HG02623 (cell line): ENCODE measurements at regions not wholly inside any gene's neighbourhood (a gene's known extent, or its start where the extent isn't known, plus 50 kb on each side); places are given as distances from the start of the nearest gene placed in this dataset.

Experiments used
- ATAC-seq: cut with Tn5 transposase; IDR thresholded peaks from one replicate; pipeline ENCODE4 v1.9.1; 2021; ENCODE audit warnings: moderate library complexity; ENCODE audit not compliant: unreplicated experiment

DNA sequence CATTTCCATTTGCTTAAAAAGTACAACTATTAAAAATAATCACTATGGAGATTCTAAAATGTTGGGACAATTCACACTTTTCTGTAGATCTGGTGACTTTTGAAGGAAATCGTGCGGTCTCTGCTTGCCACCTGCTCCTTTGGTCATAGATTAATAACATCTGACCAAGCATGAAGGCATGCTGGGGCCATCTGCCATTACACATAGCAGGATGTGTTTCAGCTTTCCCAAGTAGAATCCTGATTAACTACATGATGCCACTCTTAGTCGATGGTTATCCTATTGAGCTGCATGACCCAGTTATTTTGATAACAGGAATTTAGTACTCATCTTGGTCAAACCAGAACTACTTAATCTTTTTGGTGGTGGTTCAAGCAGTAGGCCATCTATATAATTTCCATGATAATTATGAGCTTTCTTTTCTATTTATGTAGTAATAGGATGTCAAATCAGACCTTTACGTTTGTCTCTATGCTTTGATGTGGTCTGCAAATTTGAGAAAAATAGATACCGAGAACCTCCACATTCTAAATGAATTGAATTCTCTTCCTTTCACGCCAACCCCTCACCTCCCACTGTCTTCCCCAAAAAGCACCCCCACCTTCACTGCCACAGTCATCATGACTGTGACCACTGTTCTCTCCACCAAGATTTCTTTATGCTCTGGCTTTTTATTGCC lies 158.1 kb downstream of the DIPK2A start:
- no peak for ATAC-seq

DNA sequence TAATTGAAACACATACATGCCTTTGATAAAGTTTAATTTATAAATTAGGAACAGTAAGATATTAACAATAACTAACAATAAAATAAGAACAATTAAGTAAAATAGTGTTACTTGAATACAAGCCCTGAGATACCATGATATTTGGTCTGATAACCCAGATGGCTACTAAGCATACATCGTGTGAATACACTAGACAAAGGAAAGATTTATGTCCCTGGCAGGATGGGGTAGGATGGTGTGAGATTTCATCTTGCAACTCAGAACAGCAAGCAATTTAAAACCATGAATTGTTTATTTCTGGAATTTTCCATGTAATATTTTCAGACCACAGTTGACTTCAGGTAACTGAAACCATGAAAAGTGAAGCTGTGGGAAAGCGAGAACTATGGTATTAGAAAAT lies 169.5 kb downstream of the DIPK2A start:
- ATAC-seq: no peak

DNA sequence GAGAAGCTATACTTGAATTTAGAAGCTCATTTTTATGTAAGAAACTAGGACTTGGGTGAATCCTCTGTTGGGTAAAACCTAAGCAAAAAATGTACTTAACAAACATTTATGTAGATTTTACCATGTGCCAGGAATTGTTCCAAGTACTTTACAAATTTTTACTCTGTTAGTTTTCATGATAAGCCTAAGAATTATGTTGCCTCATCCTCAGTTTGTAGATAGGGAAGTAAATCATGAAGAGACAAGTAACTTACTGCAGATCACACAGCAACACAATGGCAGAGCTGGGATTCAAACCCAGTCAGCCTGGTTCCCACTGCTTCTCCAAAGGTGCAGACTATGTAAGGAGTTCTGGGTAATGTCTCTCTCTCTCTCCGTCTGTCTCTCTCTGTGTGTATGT lies 169.9 kb downstream of the DIPK2A start:
- no peak for ATAC-seq

DNA sequence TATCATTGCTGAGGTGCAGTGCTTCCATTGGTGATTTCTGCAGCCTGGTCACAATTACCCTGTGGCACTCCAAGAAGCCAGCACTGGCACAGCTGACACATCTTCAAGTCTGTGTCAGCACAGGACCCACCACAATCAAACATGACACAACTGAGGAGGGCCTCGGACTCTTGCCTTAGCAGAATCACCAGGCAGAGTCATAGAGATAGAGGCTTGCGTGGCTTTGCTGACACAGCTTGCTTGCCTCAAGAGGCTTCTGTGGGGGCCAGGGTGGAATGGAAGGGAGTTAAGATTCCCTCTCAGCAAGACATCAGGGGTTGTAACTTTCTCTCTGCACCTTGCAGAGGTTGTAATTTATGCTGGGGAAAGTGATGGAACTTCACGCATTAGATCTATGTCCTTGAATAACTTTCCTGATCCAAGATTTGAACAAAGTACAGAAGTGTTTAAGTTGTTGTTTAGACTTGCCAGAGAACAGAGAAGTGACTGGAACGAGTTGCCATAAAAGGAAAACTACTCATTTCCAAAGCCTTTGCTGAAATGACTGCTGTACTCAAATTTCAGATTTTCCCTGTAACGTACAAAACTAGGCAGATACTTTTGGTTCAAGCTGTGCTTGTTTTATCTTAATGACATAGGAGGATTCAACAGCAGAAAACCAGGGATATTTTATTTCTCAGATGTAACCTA lies 170.7 kb downstream of the DIPK2A start:
- no peak for ATAC-seq

DNA sequence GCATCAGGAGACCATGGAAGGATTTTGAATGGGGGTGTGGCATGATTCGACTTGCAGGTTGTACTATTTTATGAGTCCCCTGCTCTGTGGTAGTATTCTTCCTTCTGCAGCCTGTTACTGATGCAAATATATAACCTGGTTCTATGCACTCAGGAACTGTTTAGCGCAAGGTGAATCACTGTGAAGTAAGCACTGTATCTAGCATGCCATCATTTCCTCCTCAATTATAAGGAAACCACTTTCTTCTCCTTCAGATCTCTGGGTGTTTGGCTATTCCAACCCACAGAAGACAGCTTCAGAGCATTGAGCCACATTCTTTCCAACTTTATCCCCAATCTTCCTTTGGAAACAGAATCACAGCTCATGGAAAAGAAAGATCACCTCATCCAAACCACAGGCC lies 176.7 kb downstream of the DIPK2A start:
- ATAC-seq: no peak

DNA sequence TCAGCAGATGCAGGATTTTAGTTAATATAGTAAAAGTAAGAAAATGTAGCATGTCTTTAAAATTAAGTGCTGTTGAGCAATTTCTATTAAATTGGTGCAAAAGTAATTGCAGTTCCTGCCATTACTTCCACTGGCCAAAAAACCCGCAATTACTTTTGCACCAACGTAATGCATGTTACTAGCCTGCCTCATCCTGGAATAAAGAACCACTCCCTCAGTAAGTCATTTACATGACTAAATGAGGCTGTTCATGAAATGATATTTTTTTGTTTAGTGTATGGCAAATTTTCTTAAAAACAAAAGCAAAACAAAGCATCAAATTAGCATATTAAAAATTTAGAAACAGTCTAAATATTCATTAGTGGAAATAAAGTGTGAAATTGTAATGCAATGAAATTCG lies 180.4 kb downstream of the DIPK2A start:
- ATAC-seq: no peak

- ATAC-seq: no peak
Observed at GRCh38 chr3:144160627-144161026, 189.0 kb downstream of the DIPK2A start.

- ATAC-seq: no peak
Observed at GRCh38 chr3:144162042-144162441, 190.4 kb downstream of the DIPK2A start.

DNA sequence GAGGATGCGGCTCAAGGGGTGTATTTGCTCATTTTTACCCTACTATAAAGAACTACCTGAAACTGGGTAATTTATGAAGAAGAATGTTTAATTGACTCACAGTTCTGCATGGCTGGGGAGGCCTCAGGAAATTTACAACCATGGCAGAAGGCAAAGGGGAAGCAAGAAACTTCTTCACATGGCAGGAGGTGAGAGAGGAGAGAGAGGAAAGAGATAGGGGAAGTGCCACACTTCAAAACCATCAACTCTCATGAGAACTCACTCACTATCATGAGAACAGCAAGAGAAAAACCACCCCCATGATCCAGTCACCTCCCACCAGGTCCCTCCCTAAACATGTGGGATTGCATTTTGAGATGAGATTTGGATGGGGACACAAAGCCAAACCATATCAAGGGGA lies 192.7 kb downstream of the DIPK2A start:
- no peak for ATAC-seq

DNA sequence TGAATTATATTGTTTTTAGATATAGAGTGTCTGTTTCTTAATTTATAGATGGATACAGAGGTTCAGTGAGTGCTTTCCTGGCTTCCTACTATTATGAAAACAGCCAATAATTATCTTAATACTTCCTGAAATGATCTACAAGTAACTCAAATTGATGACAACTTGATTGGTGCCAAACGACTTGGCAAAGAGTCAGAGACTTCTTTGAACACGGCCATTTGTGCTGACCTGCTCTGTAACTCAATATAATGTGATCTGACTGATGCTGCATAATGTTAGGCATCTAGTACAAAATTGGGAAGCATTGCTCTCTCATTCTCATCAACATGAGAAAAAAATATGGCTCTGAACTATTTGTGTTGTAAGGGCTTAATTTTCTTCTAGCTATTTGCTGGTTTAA lies 193.9 kb downstream of the DIPK2A start:
- ATAC-seq: no peak

GRCh38 chr3:144167634-144168033 lies 196.0 kb downstream of the DIPK2A start:
- ATAC-seq: no peak

GRCh38 chr3:144173491-144173890 lies 201.9 kb downstream of the DIPK2A start:
- ATAC-seq: no peak

DNA sequence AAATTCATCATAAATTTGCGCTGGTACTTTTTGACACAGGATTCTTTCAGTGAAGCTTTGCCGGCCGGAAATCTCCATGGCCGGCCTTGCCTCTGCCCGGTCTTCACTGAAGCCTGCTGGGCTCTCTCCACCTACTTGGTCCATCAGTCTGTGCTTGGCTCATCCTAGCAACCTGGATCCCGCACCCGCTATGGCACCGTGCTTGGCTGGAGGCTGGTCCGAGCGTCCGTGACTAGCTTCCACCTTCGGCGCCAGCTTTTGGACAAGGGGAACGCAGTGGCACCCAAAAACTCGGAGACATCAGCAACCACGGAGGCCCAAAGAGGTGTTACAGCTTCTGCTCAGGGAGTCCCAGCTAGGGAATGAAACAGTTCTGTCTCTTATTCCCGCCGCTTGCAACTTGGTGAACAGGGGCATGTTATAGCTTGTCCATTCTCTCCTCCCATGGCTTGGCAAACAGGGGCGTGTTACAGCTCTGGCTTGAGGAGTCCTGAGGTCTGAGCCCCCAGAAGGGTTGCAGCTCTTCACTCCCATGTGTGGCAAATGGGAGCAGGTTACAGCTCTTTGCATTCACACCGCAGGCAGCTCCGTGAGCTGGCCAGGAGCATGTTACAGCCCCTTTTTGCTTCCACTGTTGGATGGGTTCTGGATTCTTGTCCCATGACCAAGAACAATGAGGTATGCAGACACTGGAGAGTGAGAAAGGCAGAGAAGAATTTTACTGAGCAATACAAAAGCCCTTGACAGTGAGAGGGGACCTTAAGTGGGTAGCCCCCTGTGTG lies 204.2 kb downstream of the DIPK2A start:
- no peak for ATAC-seq

DNA sequence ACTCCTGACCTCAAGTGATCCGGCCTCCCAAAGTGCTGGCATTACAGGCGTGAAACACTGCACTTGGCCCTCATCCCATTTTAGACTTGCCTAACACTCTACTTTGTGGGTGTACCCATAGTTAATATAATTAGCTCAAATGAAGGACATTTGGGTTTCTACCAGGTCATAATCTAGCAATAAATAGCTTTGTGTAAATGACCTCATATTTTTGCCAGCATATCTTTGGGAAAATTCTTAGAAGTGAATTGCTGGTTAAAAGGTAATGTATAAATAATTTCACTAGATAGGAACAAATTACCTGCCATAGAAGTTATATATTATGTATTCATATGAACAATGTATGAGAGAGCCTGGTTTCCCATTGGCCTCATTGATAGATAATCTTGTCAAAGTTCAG lies 206.0 kb downstream of the DIPK2A start:
- ATAC-seq: no peak

GRCh38 chr3:144178607-144179006 lies 207.0 kb downstream of the DIPK2A start:
- ATAC-seq: no peak

DNA sequence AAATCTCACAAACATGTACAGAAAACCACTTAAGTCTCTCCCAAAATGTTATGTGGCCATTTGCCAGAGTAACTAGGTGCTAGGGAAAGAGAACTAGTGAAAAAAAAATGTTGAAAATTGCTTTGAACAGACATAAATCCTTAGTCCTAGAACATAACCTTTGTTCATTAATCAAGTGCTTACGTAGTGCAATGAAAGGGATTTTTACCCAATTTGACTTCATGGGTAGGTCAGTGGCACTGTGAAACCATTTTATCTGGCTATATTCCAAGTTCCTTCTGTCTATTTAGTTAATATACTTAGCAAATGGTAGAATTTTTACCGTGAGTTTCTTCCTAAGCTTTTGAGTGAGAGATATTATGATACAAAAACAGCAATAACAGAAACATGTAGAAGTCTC lies 209.4 kb downstream of the DIPK2A start:
- no peak for ATAC-seq

- ATAC-seq: no peak
Observed at GRCh38 chr3:144182501-144182900, 210.9 kb downstream of the DIPK2A start.

DNA sequence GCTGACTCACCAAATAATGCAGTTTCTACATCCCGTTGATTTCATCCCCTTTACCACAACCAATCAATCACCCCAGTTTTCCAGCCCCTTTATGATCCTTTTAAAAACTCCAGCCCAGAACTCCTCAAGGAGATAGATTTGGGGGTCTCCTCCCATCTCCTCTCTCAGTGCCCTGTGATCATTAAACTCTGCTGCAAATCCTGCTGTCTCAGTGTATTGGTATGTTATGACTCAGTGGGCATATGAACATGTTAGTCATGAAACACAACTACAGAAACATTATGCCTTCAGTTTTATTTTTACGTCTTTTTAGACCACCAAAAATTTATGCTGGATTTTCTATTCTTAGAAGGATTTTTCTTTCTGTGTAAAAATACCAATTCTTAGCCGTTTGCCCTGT lies 213.7 kb downstream of the DIPK2A start:
- no peak for ATAC-seq

GRCh38 chr3:144187531-144188210 lies 216.0 kb downstream of the DIPK2A start:
- no peak for ATAC-seq

- ATAC-seq: no peak
Observed at GRCh38 chr3:144189044-144189443, 217.4 kb downstream of the DIPK2A start.

DNA sequence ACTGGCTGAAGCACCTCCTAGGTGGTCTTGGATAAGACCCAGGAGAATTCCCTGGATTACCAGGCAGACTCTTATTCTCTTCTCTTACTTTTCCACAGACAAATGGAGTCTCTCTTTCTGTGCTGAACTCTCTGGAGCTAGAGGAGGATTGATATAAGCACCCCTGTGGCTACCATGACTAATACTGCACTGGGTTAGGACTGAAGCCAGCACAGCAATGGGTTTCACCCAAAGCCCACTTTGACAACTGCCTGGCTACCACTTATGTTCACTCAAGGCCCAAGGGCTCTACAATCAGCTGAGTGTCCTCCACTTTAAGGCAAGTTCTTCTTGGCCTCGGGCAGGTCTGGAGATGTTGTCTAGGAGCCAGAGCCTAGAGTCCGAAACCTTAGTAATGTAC lies 225.5 kb downstream of the DIPK2A start:
- ATAC-seq: no peak

DNA sequence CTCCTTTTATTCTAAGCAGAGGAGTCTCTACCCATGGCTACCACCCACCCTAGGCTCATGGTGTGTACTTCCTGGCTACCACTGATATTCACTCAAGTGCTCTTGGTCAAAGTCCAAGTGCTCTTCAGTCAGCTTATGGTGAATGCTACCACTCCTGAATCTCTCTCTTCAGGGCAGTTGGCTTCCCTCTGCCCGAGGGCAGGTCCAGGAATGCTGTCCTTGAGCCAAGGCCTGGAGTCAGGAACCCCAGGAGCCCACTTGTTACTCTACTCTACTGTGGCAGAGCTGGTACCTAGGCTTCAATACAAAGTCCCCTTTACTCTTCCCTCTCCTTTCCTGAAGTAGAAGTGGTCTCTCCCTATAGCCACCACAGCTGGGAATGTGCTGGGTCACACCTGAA lies 226.0 kb downstream of the DIPK2A start:
- ATAC-seq: no peak
